IPS-NIHi7 (cell line): ENCODE measurements at regions not wholly inside any gene's neighbourhood (a gene's known extent, or its start where the extent isn't known, plus 50 kb on each side); places are given as distances from the start of the nearest gene placed in this dataset.
"Not testable (repeated sequence)": the region's sequence is repeated elsewhere in the genome, so short reads cannot be mapped to it uniquely, and the experiment has no call there.

Source experiments
- DNase-seq: peaks from one replicate; pipeline ENCODE4 v3.0.0; 2012; ENCODE audit warnings: mixed read lengths; ENCODE audit errors: extremely low spot score

- not testable (repeated sequence) for DNase-seq
These were observed 109.2 kb upstream of the PTPN20 start for GRCh38 chr10:46802010-46802409.

DNA sequence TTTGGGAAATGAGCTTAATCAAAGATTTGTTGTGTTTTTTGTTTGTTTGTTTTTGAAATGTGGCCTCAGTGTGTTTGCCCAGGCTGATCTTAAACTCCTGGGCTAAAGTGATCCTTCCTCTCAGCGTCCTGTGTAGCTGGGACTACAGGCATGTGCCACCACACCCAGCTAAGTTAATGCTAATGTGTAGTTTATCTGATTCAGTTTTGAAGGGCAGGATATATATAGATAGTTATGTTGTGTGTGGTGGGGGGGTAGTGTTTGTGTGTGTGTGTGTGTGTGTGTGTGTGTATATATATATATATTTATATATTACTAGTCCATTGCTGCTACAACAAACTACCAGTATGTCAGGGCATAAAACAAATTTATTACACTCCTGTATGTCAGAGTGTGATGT lies 108.1 kb upstream of the PTPN20 start:
- DNase-seq = not testable (repeated sequence)

- DNase-seq = not testable (repeated sequence)
These were observed 101.0 kb upstream of the PTPN20 start for GRCh38 chr10:46810222-46810621.

DNA sequence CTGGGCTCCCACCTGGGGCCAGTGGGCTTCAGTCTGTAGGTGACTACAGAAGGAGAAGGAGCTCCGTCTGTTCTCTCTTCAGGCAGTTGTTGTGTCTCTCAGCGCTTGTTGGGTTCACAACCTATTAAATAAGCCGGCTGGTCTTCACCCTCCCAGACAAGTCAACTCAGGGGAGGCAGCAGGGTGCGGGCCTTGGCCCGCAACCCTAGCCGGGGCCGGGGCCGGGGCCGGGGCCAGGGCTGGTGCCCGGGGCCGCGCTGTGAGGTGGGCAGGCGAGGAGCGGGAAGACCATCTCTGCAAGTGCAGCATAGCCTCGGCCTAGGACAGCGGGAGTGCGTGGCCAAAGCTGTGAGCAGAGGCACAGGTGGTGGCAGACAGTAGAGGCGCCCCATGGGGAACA lies 95.1 kb upstream of the PTPN20 start:
- not testable (repeated sequence) for DNase-seq

DNA sequence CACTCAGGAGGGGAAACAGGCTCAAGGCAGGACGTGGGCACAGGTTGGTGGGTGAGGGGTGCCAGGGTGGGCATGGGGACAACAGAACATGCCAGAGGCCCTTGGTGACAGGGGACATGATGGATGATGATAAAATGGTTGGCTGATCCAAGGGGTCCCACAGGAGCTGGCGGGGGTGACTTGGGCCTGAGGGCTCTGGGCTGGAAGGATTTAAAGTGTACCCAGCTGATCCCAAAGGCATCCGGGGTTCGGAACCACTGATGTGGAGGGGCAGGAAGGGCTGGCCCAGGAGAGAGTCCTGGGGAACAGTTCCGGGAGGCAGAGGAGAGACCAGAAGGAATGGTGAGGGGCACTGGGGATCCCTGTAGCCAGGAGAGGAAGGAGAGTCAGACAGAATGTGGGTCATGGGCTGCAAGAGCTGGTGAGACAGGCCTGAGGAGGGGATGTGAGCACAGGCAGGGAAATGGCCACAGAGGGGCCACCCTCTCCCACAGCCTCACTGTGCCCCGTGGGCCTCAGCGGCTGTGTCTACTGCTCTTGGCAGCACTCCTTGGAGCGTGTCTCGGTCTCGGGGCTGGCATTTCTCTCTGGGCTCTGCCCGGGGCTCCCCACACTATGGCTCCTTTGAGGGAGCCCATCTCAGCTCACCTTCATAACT lies 70.7 kb upstream of the PTPN20 start:
- not testable (repeated sequence) for DNase-seq

GRCh38 chr10:46841051-46841593 lies 70.1 kb upstream of the PTPN20 start:
- DNase-seq = not testable (repeated sequence)

GRCh38 chr10:46845194-46845593 lies 66.0 kb upstream of the PTPN20 start:
- DNase-seq = not testable (repeated sequence)

GRCh38 chr10:46845640-46846039 lies 65.6 kb upstream of the PTPN20 start:
- not testable (repeated sequence) for DNase-seq

GRCh38 chr10:46860753-46861152 lies 50.5 kb upstream of the PTPN20 start:
- DNase-seq = not testable (repeated sequence)
